ENCODE measurements at regions not wholly inside any gene's neighbourhood (a gene's known extent, or its start where the extent isn't known, plus 50 kb on each side); places are given as distances from the start of the nearest gene placed in this dataset.

DNA sequence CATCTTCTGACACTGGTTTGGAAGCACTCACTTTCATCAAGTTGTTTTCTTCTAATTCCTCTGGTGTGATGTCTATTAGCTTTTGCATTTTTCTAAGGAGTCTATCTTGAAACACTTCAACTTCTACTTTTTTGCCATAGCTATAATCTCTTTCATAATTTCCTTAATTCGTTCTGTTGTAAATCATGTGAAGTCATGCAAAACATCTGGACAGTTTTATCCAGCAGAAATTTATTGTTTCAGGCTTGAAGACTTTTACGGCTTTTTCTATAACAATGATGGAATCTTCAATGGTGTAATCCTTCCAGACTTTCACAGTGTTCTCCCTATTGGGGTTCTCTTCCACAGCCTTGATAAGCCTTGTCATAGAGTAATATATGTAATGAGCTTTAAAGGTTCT is 74.9 kb upstream of the PABPC4L start:
- Histone ChIP-seq H3K36me3 (ENCODE audit: control insufficient read depth, insufficient read depth, low read length) (no peaks in the 10 kb centered on the region), H3K27ac (ENCODE audit: insufficient read depth, low read depth, low read length, poor library complexity, severe bottlenecking) (no peak overlapping the region), H3K4me1 (ENCODE audit: control insufficient read depth, insufficient read depth, low read length) (no peaks in the 10 kb centered on the region), H3K9me3 (ENCODE audit: control insufficient read depth, low read length) (no peaks in the 10 kb centered on the region), H3K27me3 (ENCODE audit: control insufficient read depth, insufficient read depth, low read length, poor library complexity, severe bottlenecking) (no peaks in the 10 kb centered on the region), H3K4me3 (ENCODE audit: insufficient read depth, low read depth, low read length) (no peak overlapping the region)
- 93 to 100% methylated on average over 2 of the region's 2 CpGs for WGBS, 2 experiments

DNA sequence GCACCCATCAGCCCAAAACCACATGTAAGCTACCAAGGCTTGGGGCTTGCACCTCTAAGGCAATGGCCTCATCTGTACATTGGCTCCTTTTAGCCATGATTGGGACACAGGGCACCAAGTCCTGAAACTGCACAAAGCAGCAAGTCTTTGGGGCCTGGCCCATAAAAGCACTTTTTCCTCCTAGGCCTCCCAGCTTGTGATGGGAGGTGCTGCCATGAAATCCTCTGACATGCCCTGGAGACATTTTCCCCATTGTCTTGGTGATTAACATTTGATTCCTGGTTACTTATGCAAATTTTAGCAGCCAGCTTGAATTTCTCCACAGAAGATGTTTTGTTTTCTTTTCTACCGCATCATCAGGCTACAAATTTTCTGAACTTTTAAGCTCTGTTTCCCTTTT is 58.5 kb upstream of the PABPC4L start:
- Histone ChIP-seq H3K27me3 (ENCODE audit: control insufficient read depth, insufficient read depth, low read length, poor library complexity, severe bottlenecking) (no peaks in the 10 kb centered on the region), H3K27ac (ENCODE audit: insufficient read depth, low read depth, low read length, poor library complexity, severe bottlenecking) (no peak overlapping the region), H3K4me3 (ENCODE audit: insufficient read depth, low read depth, low read length) (no peak overlapping the region), H3K9me3 (ENCODE audit: control insufficient read depth, low read length) (no peaks in the 10 kb centered on the region), H3K36me3 (ENCODE audit: control insufficient read depth, insufficient read depth, low read length) (no peaks in the 10 kb centered on the region), H3K4me1 (ENCODE audit: control insufficient read depth, insufficient read depth, low read length) (no peaks in the 10 kb centered on the region)
- 85 to 100% methylated on average over 1 of the region's 1 CpG for WGBS, 2 experiments

All from ectodermal cell (in vitro differentiated cells).